ENCODE measurements at regions not wholly inside any gene's neighbourhood (a gene's known extent, or its start where the extent isn't known, plus 50 kb on each side); places are given as distances from the start of the nearest gene placed in this dataset.

- DNase-seq, result no peak
These were observed 53.9 kb upstream of the CRHR1 start for GRCh38 chr17:45730192-45730591.

GRCh38 chr17:45731459-45731858 is 52.7 kb upstream of the CRHR1 start:
- no peak for DNase-seq

GRCh38 chr17:45732926-45733505 is 51.1 kb upstream of the CRHR1 start:
- DNase-seq, result no peak

- no peak for DNase-seq
These were observed 50.3 kb upstream of the CRHR1 start for GRCh38 chr17:45733781-45734180.
